GM12874 (cell line): ENCODE measurements at regions not wholly inside any gene's neighbourhood (a gene's known extent, or its start where the extent isn't known, plus 50 kb on each side); places are given as distances from the start of the nearest gene placed in this dataset.
A peak's percentile ranks its signal among the peaks of the same experiment; 100 is the strongest.

Experiments used
- TF ChIP-seq, protein P1 (sequence below): IDR thresholded peaks from 2 replicates; pipeline ENCODE4 v1.5.1; 2011; ENCODE audit warnings: low read depth, mild to moderate bottlenecking, control low read depth, low read length, moderate library complexity; ENCODE audit not compliant: insufficient read depth

DNA sequence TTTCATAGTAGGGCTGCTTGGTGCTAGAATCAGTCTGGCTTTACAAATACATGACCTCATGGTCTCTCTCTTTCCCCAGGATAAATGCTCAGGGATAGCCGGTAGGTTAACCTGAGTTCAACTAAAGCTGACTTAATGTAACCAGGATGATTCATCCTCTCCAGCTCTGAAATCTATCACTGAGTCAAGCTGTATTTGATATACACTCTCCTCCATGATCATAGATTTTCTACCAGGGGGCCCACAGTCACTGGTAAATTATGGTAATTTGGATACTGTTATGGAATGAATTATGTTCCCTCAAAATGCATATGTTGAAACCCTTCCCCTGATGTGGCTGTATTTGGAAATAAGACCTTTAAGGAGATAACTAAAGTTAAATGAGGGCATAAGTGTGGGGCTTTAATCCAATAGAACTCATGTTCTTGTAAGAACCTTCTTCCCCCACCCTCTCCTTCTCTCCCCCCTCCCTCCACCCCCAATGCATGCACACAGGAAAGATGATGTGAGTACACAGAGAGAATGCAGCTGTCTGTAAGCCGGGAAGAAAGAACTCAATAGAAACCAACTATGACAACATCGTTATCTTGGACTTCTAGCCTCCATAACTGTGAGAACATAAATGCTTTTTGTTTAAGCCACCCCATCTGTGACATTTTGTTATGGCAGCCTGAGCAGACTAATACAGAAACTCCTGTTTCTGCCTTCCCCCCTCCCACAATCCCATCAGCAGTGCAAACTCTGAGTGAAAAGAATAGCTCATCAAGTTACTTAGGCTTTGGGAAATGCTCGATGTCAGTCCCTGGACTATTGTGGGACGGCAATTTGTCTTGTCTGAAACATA, 134.9 kb upstream of the KYNU start:
- TF ChIP-seq, protein P1, sequence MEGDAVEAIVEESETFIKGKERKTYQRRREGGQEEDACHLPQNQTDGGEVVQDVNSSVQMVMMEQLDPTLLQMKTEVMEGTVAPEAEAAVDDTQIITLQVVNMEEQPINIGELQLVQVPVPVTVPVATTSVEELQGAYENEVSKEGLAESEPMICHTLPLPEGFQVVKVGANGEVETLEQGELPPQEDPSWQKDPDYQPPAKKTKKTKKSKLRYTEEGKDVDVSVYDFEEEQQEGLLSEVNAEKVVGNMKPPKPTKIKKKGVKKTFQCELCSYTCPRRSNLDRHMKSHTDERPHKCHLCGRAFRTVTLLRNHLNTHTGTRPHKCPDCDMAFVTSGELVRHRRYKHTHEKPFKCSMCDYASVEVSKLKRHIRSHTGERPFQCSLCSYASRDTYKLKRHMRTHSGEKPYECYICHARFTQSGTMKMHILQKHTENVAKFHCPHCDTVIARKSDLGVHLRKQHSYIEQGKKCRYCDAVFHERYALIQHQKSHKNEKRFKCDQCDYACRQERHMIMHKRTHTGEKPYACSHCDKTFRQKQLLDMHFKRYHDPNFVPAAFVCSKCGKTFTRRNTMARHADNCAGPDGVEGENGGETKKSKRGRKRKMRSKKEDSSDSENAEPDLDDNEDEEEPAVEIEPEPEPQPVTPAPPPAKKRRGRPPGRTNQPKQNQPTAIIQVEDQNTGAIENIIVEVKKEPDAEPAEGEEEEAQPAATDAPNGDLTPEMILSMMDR: no peak

DNA sequence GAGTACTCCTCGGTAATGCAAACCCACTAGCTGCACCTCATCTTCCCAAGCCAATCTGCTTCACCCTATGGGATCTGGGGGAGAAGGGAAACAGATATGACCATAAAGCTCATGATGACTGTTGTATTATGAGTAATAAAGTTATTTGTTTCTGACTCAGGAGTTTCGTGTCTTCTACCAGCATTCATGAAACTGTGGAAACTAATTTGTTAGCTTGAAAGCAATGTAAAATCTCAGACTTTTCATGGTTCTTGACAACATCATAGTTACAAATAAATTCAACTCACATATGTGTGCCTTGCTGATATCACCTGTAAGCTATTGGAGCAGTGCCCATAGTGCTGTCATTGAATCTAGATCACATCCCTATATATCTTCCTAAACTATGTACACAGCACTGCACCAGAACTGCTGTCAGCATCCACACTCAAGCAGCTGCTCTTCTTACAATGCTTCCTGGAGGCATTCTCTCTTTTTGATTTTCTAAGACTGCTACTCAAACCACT, 135.6 kb upstream of the KYNU start:
- TF ChIP-seq, protein P1: no peak

DNA sequence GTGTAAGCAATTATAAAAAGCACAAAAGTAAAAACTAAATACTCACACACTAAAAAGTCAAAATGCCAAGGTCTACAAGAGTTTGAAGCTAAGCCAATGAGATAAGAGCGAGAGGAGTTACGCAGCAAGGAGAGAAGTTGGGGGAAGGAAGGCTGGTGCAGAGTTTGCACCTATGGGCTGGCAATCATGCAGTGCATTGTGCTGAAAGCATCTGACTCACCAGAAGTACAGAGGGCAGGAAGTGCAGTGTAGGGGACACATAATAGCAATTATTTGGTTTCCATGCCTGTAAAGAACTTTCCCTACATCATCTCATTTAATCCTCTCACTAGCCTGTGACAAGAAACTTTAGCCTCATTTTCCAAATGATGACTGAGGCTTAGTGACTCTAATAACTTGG, 142.7 kb upstream of the KYNU start:
- TF ChIP-seq, protein P1: no peak

DNA sequence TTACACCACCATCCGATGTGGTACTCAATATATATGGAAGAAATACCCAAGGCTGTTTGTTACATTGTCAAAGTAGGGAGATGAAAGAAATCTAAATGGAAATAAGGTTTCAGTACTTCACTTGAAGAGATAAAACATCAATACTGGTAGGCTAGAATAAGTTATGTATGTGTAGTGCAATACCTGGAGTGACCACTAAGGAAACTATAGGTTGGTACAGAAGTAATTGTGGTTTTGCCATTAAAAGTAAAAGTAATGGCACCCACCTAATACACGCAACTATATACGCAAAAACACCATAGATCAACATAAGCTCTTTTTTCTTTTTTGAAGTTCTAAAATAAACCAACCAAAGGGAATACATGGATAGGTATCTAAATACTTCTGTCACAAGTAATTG, 143.2 kb upstream of the KYNU start:
- TF ChIP-seq, protein P1: peak; percentile 19; the same call in 1 of the 2 replicates

DNA sequence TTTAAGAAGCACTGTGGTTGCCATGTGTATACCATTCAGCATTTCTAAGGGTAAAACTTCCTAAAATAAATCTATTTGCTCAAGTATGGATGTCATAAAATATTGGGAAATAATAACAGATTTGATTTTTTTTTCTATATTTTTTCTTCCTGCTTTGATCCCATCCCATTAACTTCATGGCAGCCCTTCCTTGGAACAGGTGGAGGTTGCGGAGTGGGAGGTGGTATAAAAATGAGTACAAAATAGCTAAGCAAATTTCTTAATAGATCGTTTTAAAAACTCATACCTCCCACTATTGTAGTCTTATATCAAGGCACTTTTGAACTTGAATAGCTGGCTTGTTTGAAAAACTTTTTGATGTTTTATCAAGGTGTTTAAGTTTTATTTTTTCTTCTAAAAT, 152.1 kb upstream of the KYNU start:
- TF ChIP-seq, protein P1: no peak

DNA sequence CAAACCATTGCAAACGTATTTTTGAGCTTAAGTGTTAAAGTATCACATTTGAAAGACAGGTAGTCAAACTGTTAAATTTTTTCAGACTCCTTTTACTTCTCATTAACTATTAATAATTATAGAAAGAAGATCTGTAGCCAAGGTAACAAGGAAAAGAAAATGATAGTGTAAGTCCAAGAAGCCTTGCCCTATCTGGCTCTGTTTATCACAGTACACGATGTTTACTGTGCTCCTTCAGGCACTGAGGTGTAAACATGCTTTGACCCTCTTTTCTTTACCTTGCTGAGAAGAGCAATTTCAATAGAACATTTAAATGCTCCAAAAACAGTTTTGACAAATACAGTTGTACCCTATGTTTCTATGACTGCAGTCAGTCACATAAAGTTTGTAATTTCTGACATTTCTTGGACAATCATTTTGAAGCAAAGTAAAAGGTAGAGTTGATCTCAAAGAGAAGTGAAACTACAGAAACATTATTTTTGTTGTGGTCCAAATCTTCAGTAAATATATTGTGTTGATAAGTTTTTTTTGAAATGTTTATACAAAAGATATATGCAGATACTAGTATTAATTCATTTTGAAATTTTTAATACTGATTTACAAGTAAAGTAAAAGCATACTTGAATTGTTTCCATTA, 152.6 kb upstream of the KYNU start:
- TF ChIP-seq, protein P1: no peak

DNA sequence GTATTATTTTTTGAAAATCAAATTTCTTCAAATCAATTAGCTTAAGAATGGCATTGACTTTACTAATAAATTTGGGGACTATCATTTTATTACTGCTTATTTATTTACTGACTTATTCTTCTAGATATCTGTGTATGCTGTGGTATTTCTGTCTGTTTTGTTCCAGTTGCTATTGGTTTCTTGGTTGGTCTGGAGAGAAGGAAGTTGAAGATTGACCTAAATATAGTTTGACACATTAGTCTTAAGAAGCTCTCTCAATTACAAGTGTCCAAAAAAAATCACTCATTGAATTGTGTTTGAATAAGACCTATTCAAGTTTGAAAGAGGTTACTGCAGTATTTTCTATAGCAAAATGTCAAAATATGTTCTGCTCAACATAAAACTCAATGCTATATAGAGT, 153.3 kb upstream of the KYNU start:
- TF ChIP-seq, protein P1: no peak
